Right lung (tissue), 2 donors: ENCODE measurements at regions not wholly inside any gene's neighbourhood (a gene's known extent, or its start where the extent isn't known, plus 50 kb on each side); places are given as distances from the start of the nearest gene placed in this dataset.
A peak's percentile ranks its signal among the peaks of the same experiment; 100 is the strongest.

Experiments used
- DNase-seq, 2 donors: peaks; one replicate each; pipeline ENCODE4 v3.0.0-alpha.2; 2013

DNA sequence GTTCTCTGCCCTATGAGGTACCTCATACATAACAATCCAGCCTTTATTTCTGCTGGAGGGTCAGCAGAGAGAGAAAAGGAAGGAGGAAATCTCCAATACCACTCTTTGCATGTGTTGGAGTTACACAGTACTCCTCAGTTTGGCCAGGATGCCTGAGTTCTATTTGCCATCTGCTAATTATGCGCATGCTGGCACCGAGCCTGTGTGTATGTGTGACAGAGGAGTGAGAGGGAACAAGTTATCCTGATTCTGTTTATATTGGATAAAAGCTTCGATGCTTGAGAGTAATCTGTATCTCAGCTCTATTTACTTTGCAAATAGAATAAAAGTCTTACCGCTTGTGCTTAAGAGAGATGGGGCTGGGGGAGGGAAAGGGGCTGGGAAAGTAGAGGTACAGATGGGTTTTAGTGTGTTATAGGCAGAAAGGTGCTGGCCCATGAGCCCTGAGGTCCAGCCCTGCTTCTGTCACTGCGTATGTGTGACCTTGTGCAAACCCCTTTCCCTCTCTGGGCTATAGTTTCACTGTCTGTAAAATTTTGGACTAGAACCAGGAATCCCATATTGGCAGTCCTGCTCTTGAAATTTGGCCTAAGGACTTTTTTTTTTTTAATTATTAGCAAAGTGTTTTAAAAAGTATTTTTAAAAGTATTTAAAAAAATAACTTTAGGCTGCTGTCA lies 54.5 kb upstream of the PLXNA2 start:
- DNase-seq, result peak; percentile 19 to 41

DNA sequence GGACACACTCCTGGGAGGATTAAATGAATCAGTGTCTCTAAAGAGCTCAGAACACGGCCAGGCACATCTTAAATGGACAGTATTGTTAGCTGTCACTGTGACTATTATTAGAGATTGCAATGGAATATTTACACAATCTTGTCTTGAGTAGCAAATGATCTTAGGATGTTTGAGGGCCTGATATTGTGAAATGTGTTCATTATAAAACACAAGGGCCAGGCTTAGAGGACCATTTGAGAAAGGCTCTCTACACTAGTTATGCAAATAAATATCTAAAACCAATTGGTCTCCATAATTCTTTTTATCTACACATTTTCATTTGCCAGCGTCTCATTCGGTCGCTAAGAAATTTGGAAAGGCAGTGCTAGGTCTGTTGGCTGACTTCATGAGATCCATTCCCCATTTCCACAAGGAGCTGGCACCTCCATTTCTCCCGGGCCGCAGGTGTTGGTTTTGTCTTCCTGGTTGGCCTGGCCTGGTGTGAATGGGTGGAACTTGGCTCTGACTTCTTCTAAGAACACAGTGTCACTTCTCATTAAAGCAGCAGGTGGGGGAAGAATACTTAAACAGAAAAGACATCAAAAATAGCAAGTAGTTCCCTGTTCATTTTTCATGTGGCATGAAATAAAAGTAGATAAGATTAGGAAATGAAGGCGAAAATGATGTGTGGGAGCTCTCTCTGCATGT lies 56.0 kb upstream of the PLXNA2 start:
- DNase-seq, result no peak

DNA sequence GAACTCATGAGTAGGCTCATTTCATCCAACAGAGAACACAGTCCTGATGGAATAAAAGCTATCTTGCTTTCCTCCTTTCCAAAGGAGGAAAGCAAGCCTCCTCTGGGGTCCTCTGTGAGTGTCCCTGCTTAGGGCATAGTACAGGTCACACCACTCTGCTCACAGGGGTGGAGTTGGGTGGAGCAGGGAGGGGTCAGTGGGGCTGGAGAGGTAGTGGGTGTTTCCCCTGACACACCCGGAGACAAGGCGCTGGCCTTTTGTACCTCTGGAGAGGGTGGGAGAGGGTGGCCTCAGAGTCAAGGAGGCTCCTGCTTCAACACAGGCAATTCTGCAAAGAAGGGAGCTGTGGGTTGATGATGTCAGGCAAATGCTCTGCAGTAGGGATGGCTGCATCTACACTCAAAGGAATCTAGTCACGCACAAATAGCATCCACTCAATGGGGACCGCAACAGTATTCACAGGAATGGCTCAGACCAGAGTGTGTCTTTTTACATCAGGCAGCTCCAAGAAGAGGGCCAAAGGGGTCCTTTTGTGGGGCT lies 58.6 kb upstream of the PLXNA2 start:
- DNase-seq, result no peak

DNA sequence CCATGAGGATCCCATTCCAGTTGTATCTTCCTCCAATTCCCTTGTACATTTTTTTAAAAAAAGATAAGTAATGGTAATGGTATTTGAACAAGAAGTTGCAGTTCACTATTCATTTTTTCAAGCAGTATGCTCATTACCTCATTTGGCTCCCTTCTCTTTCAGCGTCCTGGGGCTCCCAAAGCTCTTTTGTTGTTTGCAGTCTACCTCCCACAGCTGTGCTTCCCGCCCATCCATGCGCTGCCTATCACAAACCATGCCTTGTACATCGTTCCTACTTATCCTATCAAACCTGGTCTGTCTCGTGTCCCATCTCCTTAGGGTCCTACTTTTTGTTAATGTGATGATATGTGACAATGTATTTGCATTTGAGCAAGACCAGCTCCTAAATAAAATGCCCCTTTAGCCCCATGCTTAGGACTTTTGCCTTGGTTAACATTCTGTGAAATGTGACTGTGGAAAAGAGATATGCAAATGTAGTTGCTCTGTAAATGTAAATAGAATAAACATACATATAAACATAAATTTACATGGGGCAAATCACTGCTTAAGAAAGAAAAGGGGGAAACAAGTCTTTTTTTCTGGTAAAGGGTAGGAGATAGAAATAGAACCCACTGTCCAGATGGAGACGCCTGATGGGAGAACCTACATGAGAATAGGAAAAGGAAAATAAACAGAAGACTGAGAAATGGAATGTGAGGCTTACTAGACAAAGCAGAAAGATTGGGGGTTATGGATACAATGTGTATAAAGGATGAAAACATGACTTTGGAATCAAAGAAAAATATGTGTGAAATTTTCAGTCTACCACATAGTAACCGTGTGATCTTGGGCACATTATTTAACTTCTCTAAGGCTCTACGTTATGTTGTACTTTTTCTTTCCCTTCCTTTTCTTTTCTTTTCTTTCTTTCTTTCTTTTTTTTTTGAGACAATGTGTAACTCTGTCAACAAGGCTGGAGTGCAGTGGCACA lies 59.8 kb upstream of the PLXNA2 start:
- no peak for DNase-seq

DNA sequence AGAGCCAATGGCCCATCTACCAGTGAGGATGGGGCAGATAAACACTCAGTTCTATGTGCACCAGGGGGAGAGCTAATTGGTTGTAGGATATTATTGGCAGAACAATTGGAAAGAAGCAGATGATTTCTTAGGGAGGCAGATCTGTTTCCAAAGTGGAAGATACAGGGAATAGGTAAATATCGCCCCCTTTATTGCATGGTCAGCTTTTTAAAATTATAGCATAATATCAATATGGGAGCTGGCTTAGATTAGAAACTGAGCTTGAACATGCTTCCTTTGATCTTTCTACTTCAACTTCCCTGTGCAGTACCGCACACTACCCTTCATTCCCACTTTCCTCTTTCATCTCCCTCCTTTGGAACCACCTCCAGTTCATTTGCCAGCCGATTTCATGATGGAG lies 64.0 kb upstream of the PLXNA2 start:
- DNase-seq, result no peak

DNA sequence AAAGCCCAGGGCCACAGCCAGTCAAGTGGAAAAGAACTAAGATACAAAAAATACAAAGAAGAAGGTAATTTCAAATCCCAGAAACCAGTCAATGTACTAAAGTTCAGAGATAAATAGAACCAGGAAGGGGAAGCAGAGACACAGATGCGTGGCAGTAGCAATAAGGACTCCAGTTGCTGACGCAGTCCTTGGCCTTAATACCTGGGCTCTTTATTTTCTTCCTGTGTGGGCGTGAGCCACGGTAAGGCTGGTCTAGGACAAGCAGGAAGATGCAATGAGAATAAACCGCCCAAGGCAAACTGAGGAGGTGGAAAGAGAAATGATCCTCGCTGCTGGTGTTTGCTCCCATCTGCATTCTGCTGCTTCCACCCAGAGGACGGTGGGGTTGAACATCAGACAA lies 65.6 kb upstream of the PLXNA2 start:
- no peak for DNase-seq

DNA sequence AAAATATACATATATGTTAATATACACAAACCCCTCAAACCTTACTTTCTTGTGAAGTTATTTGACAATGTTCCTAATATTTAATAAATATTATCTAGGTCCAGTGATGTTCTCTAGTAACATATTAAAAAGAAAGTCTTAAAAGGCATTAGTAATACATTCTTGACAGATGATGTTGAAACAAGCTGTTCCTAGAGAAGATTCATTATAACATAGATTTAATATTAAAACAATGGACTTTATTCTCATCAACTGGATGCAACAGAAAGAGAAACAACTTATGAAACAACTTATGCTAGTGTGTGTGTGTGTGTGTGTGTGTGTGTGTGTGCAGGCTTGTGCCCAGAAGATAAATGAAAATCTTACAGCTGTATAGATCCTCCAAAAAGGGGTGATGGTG lies 68.5 kb upstream of the PLXNA2 start:
- DNase-seq, result no peak

DNA sequence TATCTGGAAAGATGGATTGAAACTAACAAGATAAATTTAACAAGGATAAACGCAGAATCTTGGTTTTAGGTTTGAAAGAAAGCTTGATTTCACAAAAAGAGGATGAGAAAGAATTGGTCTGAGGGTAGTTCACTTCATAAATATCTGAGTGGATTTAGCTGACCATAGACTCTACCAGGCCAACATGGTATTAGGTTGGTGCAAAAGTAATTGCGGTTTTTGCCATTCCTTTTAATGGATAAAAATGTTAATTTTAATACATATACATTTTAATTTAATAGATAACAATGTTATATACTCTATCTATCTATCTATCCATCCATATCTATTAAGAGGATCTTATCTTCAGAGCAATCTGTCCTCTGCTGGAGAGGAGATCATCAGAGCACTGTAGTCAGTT lies 70.2 kb upstream of the PLXNA2 start:
- DNase-seq, result no peak

DNA sequence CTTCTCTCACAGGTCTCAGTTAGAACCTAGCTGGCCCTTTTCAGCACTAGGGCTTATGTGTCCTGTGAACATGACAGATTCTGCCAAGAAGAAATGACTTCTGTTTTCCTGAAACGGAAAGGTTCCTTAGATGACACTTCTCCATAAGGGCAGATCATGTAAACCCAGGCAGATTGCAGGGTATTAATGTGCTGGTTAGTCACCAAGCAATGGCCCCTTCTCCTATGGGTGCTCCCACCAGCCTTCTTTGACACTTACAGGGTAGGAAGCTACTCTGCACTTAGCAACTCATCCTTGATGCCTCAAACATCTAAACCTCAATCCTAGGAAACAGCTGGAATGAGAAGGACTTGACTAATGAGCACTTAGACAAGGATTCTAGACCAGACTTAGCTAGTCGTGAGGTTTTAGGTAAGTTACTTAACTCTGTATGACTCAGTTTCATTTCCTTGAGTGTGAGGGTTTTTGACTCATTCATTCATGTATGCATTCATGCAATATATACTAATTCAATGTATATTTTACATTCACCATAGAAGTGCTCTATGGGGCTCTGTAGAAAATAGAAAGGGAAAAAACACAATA lies 74.1 kb upstream of the PLXNA2 start:
- no peak for DNase-seq

DNA sequence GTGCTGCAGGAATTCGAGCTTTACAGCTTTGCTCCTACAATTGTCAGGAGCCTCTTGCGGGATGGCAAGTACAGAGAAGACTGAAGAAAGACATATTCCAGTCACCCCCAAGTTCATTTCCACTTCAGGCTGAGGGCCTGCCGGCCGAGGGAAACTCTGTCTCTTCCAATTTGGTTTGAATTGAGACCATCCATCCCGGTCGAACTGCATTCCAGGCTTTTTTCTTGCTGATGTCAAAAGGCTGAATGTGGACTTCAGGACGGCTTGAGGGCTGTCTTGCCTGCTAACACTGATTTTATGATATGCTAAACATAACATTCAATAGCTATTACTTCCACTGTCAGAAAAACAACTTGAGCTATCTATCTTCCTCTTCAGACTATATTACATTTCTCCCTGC lies 79.8 kb upstream of the PLXNA2 start:
- peak in 1 of 2 donors; percentile 3 for DNase-seq

DNA sequence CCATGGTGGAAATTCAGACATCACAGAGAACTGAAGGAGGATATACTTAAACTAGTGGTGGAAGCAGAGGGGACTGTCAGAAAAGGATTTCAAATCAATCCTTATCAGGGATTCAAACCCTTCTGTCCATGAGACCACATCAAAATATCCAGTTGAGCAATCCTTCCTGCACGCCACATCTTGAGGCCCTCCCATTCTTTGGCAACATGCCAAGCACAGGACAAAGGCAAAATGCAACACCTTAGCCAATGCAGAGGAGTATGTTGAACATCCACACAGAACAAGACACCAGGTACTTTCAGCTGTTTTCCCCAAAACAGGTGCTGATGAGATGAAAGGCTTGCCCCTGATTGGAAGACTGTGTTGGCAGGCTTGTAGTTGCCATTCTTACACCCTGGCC lies 81.8 kb upstream of the PLXNA2 start:
- DNase-seq, result no peak

DNA sequence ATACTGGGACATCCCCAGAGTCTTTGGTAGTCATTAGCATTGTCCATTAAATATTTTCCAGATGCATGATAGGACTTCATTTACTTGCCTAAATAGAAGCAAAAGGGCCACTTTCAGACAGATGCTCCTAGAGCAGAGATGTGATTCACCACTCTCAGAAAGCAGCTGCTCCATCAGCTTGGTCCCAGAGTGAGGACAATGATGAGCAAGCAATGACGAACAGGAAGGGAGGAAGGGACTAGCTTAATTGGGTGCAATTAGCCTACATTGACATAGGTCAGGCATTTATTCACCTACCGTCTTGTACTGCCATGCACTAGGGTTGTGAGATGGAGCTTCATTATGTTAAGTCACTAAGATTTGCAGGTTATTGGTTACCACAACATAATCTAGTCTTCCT lies 85.1 kb upstream of the PLXNA2 start:
- DNase-seq, result no peak

DNA sequence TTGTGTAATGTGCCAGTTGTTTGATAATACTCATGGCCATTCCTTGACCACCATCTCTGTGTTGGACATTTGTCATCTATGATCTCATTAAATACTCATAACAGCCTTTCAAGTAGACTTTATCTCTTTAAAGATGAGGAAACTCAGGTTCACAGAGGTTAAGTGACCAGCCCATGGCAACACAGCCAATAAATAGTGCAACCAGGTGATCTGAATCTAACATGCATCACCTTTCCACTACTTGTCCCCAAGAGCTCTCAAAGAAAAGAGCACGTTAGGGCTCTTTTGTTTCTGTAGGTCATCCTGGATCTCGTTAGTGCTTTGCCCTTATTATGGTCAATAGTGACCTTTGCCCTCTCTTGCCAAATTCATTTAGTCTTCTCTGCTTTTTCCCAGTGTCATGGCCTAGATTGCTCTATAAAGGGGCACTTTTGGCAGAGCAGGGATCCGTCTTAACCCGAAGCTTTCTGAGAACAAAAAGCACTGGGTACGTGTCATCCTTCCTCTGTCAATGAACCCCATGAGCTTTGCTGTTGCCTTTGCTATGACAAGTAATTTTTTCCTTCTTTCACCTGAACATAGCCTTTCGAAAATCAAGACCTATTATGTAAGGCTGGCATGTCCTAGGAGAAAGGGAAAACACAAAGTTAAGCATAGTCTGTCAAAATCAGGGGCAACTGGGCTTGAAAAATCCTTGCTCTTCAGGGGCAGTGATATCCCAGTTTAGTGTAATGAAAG lies 88.0 kb upstream of the PLXNA2 start:
- DNase-seq, result no peak

DNA sequence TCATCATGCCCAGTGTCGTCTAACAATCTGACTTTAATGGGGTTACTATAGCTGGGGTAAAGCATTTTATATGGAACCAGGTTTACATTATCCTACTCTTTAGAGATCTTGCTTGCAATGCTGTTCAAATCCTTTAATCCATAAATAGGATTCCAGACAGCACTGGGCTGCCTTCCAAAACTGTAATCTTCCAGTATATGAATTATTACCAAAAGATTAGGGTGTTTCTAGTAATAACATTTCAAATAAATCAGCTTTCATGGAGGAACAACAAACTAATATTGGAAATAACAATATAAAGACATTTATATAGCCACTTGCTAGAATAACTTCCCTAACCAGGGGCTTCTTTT lies 88.6 kb upstream of the PLXNA2 start:
- DNase-seq, result peak in 1 of 2 donors; percentile 6

DNA sequence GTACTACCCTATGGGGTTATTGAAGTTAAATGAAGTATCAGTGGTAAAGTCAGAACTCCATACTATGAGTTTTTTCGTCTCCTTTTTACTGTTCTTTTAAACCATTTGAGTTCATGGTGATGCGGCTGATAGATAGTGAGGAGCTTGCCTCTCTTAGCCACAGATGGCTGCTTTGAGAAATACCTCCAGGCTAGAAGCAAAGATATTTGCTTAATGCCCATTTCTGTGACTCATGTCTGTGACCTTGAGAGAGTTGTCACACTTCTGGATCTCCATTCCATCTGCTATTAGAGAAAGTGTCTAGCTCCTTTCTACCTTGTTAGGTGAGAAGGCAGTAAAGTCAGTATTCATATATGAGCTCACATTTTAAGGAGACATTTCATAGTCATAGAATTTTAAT lies 89.5 kb upstream of the PLXNA2 start:
- no peak for DNase-seq

DNA sequence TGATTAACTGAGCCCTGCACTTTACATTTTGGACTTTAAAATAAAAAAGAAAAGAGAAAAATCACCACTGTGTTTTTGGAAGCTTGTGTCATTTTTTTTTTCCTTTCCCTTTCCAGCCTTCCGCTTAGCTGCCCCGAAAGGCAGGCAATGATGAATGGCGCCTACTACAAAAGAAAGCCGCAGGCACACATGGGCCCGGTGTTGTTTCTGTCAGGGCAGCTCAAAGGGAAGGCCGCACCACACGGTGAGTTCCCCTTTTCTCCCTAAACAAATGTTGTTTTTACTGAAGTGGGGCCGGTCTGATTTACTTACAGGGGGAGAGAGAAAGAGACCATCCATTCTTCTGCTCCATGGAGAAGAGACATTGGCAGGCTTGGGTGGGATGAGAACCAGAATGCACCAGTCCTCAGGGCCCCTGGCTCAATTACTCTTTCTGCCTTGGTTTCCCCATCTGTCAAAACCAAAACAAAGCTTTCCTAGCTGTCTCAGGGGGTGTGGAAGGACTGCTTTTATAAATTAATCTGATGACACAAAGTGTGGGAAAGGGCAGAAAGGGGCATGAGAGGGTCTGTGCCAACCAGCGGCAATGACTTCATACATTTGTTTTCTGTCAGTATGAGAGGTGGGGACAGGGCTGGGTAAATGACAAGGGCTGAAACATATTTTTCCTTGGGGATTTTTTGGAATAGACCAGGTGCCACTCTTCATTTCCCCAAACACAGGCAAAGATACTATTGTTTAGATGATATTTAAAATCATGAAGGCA lies 91.4 kb upstream of the PLXNA2 start:
- no peak for DNase-seq

DNA sequence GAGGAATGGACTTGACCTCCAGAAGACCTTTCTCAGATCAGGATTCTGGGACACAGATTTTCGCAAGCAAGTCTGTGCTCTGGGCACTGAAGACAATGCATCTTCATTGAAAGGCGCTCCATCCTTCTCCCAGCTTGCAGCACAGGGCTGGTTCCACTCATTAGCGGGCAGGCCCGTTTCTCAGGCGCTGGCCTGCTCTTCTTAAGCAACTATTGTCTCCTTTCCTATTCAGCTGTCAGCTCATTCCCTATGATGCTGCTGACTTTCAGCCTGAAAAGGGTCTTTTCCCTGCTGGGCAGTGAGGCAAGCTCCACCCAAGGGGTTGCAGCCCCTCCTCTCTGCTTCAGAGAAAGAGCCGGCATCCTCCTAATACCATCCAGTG lies 91.9 kb upstream of the PLXNA2 start:
- DNase-seq, result no peak

DNA sequence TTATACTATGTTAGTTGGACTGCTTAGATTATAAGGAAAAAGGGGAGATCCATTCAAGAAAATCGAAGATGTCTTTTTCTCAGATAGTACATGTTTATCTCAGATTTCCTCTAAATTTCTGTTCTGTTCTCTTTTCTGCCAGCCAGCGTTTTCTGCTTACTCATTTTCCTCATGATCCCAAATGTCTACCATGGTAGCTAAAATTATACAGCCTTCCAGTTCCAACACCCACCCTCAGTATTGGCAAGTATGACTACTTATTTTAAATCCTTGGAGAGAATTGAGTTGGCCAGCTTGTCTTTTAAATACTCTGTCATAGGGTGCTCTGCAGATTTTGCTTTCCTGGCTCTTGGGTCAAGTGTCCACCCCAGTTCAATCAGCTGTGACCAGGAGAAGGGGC lies 95.7 kb upstream of the PLXNA2 start:
- DNase-seq, result no peak

DNA sequence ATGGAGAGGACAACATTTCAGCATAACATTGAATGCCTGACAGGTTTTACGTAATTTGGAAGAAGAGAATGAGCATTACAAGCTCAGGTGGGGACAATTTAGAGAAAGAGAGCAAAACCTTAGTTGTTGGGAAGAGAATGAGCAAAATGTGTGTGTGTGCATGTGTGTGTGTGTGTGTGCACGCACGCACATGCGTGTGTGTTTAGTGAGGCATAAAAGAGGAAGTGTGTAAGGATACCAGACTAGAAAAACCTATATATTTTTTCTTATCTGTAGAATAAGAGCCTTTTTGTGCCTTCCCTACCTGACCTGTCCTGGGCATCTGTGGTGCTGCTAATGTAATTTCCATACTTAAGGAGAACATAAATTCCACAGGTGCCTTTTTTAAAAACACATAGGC lies 99.0 kb upstream of the PLXNA2 start:
- no peak for DNase-seq

DNA sequence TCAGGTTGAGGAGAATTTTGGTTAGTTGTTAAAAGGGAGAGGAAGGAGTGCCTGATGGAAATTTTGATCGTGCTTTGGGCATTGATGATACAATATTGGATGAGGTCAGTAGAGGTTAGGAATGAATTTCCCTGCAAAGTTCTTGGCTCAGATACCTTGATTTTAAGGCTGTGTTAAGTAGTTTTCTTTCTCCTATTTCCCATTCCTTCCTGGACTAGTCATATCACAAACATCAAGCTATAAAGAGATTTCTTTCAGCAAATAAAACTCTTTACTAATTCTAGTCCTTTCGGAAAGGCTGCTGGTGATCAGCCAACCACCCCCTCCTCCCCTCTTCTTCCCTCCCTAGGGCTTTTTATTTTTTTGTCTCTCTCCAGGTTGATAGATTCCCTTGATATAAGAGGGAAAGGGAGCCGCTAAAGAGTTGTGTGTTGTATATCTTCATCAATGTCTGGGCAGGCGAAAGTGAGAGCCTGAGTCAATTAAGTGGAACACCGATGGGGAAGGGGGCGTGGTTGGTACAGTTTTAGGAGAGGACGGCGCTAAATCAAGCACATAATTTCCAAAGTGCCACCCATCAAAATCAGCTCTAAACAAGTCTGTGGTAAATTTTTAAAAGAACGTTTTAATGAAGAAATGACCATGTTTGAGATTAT lies 100.1 kb upstream of the PLXNA2 start:
- no peak for DNase-seq
